ENCODE measurements at regions not wholly inside any gene's neighbourhood (a gene's known extent, or its start where the extent isn't known, plus 50 kb on each side); places are given as distances from the start of the nearest gene placed in this dataset.
A peak's percentile ranks its signal among the peaks of the same experiment; 100 is the strongest.
"Not testable (repeated sequence)": the region's sequence is repeated elsewhere in the genome, so short reads cannot be mapped to it uniquely, and the experiment has no call there.

- H3K4me3 Mint-ChIP-seq (ENCODE audit: unreplicated experiment); H3K27me3 Mint-ChIP-seq (ENCODE audit: insufficient read depth, unreplicated experiment); H3K4me1 Mint-ChIP-seq (ENCODE audit: insufficient read depth, unreplicated experiment); H3K36me3 Mint-ChIP-seq (ENCODE audit: insufficient read depth, unreplicated experiment); DNase-seq (ENCODE audit: unreplicated experiment); H3K27ac Mint-ChIP-seq (ENCODE audit: low read depth, unreplicated experiment); CTCF ChIA-PET; H3K9me3 Mint-ChIP-seq (ENCODE audit: unreplicated experiment); BruUV-seq (replicated peaks); POLR2A ChIA-PET; intact Hi-C loops (cut with micrococcal nuclease): not testable (repeated sequence)
Measured at GRCh38 chr21:6123224-6123623, 4398.2 kb upstream of the TPTE start.

- H3K4me3 Mint-ChIP-seq (ENCODE audit: unreplicated experiment); H3K27me3 Mint-ChIP-seq (ENCODE audit: insufficient read depth, unreplicated experiment); CTCF ChIA-PET; H3K36me3 Mint-ChIP-seq (ENCODE audit: insufficient read depth, unreplicated experiment); H3K9me3 Mint-ChIP-seq (ENCODE audit: unreplicated experiment); H3K27ac Mint-ChIP-seq (ENCODE audit: low read depth, unreplicated experiment); BruUV-seq (replicated peaks); H3K4me1 Mint-ChIP-seq (ENCODE audit: insufficient read depth, unreplicated experiment); POLR2A ChIA-PET; intact Hi-C loops (cut with micrococcal nuclease): not testable (repeated sequence)
- DNase-seq (ENCODE audit: unreplicated experiment) = peak; percentile 62
Measured at GRCh38 chr21:6125549-6126240, 4395.7 kb upstream of the TPTE start.

GRCh38 chr21:6126976-6127732 lies 4394.2 kb upstream of the TPTE start:
- BruUV-seq (replicated peaks); H3K27me3 Mint-ChIP-seq (ENCODE audit: insufficient read depth, unreplicated experiment); DNase-seq (ENCODE audit: unreplicated experiment); H3K36me3 Mint-ChIP-seq (ENCODE audit: insufficient read depth, unreplicated experiment); CTCF ChIA-PET; H3K27ac Mint-ChIP-seq (ENCODE audit: low read depth, unreplicated experiment); intact Hi-C loops (cut with micrococcal nuclease); POLR2A ChIA-PET; H3K4me1 Mint-ChIP-seq (ENCODE audit: insufficient read depth, unreplicated experiment); H3K9me3 Mint-ChIP-seq (ENCODE audit: unreplicated experiment); H3K4me3 Mint-ChIP-seq (ENCODE audit: unreplicated experiment): not testable (repeated sequence)

GRCh38 chr21:6130734-6131133 lies 4390.6 kb upstream of the TPTE start:
- H3K4me3 Mint-ChIP-seq (ENCODE audit: unreplicated experiment); intact Hi-C loops (cut with micrococcal nuclease); CTCF ChIA-PET; H3K27ac Mint-ChIP-seq (ENCODE audit: low read depth, unreplicated experiment); POLR2A ChIA-PET; H3K36me3 Mint-ChIP-seq (ENCODE audit: insufficient read depth, unreplicated experiment); H3K4me1 Mint-ChIP-seq (ENCODE audit: insufficient read depth, unreplicated experiment); H3K9me3 Mint-ChIP-seq (ENCODE audit: unreplicated experiment); BruUV-seq (replicated peaks); DNase-seq (ENCODE audit: unreplicated experiment); H3K27me3 Mint-ChIP-seq (ENCODE audit: insufficient read depth, unreplicated experiment): not testable (repeated sequence)

GRCh38 chr21:6133373-6133772 lies 4388.0 kb upstream of the TPTE start:
- BruUV-seq (replicated peaks); H3K27me3 Mint-ChIP-seq (ENCODE audit: insufficient read depth, unreplicated experiment); CTCF ChIA-PET; DNase-seq (ENCODE audit: unreplicated experiment); intact Hi-C loops (cut with micrococcal nuclease); H3K36me3 Mint-ChIP-seq (ENCODE audit: insufficient read depth, unreplicated experiment); POLR2A ChIA-PET; H3K9me3 Mint-ChIP-seq (ENCODE audit: unreplicated experiment); H3K27ac Mint-ChIP-seq (ENCODE audit: low read depth, unreplicated experiment); H3K4me1 Mint-ChIP-seq (ENCODE audit: insufficient read depth, unreplicated experiment); H3K4me3 Mint-ChIP-seq (ENCODE audit: unreplicated experiment): not testable (repeated sequence)

GRCh38 chr21:6133852-6134630 lies 4387.3 kb upstream of the TPTE start:
- not testable (repeated sequence) for H3K36me3 Mint-ChIP-seq (ENCODE audit: insufficient read depth, unreplicated experiment)

GRCh38 chr21:6136732-6137131 lies 4384.7 kb upstream of the TPTE start:
- POLR2A ChIA-PET; H3K27me3 Mint-ChIP-seq (ENCODE audit: insufficient read depth, unreplicated experiment); H3K4me1 Mint-ChIP-seq (ENCODE audit: insufficient read depth, unreplicated experiment); CTCF ChIA-PET; H3K9me3 Mint-ChIP-seq (ENCODE audit: unreplicated experiment); DNase-seq (ENCODE audit: unreplicated experiment); H3K27ac Mint-ChIP-seq (ENCODE audit: low read depth, unreplicated experiment); BruUV-seq (replicated peaks); H3K4me3 Mint-ChIP-seq (ENCODE audit: unreplicated experiment); intact Hi-C loops (cut with micrococcal nuclease); H3K36me3 Mint-ChIP-seq (ENCODE audit: insufficient read depth, unreplicated experiment): not testable (repeated sequence)

More at GRCh38 chr21:6133852-6134630, 4387.3 kb upstream of the TPTE start:
- H3K4me3 Mint-ChIP-seq (ENCODE audit: unreplicated experiment); DNase-seq (ENCODE audit: unreplicated experiment); intact Hi-C loops (cut with micrococcal nuclease); H3K4me1 Mint-ChIP-seq (ENCODE audit: insufficient read depth, unreplicated experiment); BruUV-seq (replicated peaks); CTCF ChIA-PET; H3K27ac Mint-ChIP-seq (ENCODE audit: low read depth, unreplicated experiment); H3K9me3 Mint-ChIP-seq (ENCODE audit: unreplicated experiment); POLR2A ChIA-PET; H3K27me3 Mint-ChIP-seq (ENCODE audit: insufficient read depth, unreplicated experiment): not testable (repeated sequence)

GRCh38 chr21:6138244-6139136 lies 4382.9 kb upstream of the TPTE start:
- CTCF ChIA-PET; BruUV-seq (replicated peaks); H3K27ac Mint-ChIP-seq (ENCODE audit: low read depth, unreplicated experiment); DNase-seq (ENCODE audit: unreplicated experiment); H3K4me3 Mint-ChIP-seq (ENCODE audit: unreplicated experiment); H3K36me3 Mint-ChIP-seq (ENCODE audit: insufficient read depth, unreplicated experiment); POLR2A ChIA-PET; H3K27me3 Mint-ChIP-seq (ENCODE audit: insufficient read depth, unreplicated experiment); H3K4me1 Mint-ChIP-seq (ENCODE audit: insufficient read depth, unreplicated experiment); H3K9me3 Mint-ChIP-seq (ENCODE audit: unreplicated experiment); intact Hi-C loops (cut with micrococcal nuclease): not testable (repeated sequence)

GRCh38 chr21:6139331-6139730 lies 4382.1 kb upstream of the TPTE start:
- H3K4me3 Mint-ChIP-seq (ENCODE audit: unreplicated experiment); DNase-seq (ENCODE audit: unreplicated experiment); H3K27ac Mint-ChIP-seq (ENCODE audit: low read depth, unreplicated experiment); BruUV-seq (replicated peaks); H3K4me1 Mint-ChIP-seq (ENCODE audit: insufficient read depth, unreplicated experiment); CTCF ChIA-PET; H3K9me3 Mint-ChIP-seq (ENCODE audit: unreplicated experiment); intact Hi-C loops (cut with micrococcal nuclease); H3K36me3 Mint-ChIP-seq (ENCODE audit: insufficient read depth, unreplicated experiment); POLR2A ChIA-PET; H3K27me3 Mint-ChIP-seq (ENCODE audit: insufficient read depth, unreplicated experiment): not testable (repeated sequence)
